ENCODE measurements at regions not wholly inside any gene's neighbourhood (a gene's known extent, or its start where the extent isn't known, plus 50 kb on each side); places are given as distances from the start of the nearest gene placed in this dataset.

DNA sequence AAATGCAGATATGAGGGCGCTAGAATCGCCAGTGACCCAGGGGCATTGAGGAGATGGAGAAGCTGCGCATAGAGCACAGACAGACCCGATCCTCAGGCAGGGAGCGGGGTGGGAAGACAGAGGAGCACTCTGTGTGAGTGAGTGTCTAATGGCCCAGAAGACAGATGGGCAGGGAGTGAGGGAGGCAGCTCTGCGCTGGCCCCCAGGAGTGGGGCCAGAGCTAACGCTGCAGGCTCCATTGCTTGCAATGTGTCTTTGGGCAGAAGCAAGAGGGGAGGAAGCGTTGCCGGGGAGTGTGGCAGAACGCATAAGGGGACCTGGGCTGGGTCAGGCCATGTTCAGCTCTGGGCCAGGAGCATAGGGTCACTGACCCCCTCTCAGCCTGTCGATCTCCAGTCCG is 207.0 kb downstream of the TBXT start:
- TF ChIP-seq, protein P1, sequence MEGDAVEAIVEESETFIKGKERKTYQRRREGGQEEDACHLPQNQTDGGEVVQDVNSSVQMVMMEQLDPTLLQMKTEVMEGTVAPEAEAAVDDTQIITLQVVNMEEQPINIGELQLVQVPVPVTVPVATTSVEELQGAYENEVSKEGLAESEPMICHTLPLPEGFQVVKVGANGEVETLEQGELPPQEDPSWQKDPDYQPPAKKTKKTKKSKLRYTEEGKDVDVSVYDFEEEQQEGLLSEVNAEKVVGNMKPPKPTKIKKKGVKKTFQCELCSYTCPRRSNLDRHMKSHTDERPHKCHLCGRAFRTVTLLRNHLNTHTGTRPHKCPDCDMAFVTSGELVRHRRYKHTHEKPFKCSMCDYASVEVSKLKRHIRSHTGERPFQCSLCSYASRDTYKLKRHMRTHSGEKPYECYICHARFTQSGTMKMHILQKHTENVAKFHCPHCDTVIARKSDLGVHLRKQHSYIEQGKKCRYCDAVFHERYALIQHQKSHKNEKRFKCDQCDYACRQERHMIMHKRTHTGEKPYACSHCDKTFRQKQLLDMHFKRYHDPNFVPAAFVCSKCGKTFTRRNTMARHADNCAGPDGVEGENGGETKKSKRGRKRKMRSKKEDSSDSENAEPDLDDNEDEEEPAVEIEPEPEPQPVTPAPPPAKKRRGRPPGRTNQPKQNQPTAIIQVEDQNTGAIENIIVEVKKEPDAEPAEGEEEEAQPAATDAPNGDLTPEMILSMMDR (IDR thresholded peaks at IDR 0.05), result no peak
- TF ChIP-seq POLR2A (IDR thresholded peaks at IDR 0.05), result no peak
- no peak for TF ChIP-seq POLR2AphosphoS5 (IDR thresholded peaks at IDR 0.05)
